Pancreas (tissue), 10 donors: ENCODE measurements at regions not wholly inside any gene's neighbourhood (a gene's known extent, or its start where the extent isn't known, plus 50 kb on each side); places are given as distances from the start of the nearest gene placed in this dataset.

Experiments used
- ATAC-seq, 4 donors: fragments of 200-7000 bp; cut with Tn5 transposase; one replicate each; pipeline versions ENCODE4 v1.8.0 to v1.9.1; 2020; ENCODE audit warnings: mild to moderate bottlenecking in 4 of 4, moderate library complexity in 4 of 4
- DNase-seq, 6 donors: peaks; one replicate each; pipeline ENCODE4 v3.0.0-alpha.2; 2020
- FAIRE-seq: peaks from 2 replicates; lab custom pipeline; 2012; peaks lifted over from hg19 to GRCh38; lab: Jason Lieb, UNC
- H3K27ac ChIP-seq, 4 donors: fragments of 200-600 bp; sonication (generic); 1 replicate in 3 of 4; 2 replicates in 1 of 4; pipeline versions ENCODE4 v1.5.0 to v1.8.0; 2020
- H3K27me3 ChIP-seq, 4 donors: fragments of 200-600 bp; one replicate each; pipeline ENCODE4 v1.8.0; 2021
- H3K36me3 ChIP-seq, 3 donors: fragments of 200-600 bp; sonication (generic) in 1 of 3; one replicate each; pipeline versions ENCODE4 v1.5.0 to v1.8.0; 2020 to 2021
- H3K4me1 ChIP-seq, 3 donors: fragments of 200-600 bp; one replicate each; pipeline ENCODE4 v1.8.0; 2021
- H3K4me3 ChIP-seq, 4 donors: fragments of 200-600 bp; sonication (generic) in 2 of 4; one replicate each; pipeline versions ENCODE4 v1.5.0 to v1.8.0; 2020 to 2021
- H3K9me3 ChIP-seq, 4 donors: fragments of 200-600 bp; one replicate each; pipeline ENCODE4 v1.8.0; 2021
- WGBS, 2 donors: extraction: QIAGEN DNeasy Blood & Tissue Kit; methylation state at CpG; one replicate each; pipeline ENCODE4 v1.1.7; 2013; 5-methylcytosine and 5-hydroxymethylcytosine counted together
- intact Hi-C, 3 donors: fragments of 100-400 bp; cut with DNase I; formaldehyde crosslinking; loops; one replicate each; pipeline versions ENCODE4 v1.11.1 to v1.14.2; 2022
- TF ChIP-seq, protein P1 (sequence below), 4 donors: fragments of 200-600 bp; sonication (generic) in 3 of 4; IDR thresholded peaks; one replicate each; pipeline versions ENCODE4 v1.5.0 to v1.8.0; 2021; ENCODE audit warnings: antibody characterized with exemption in 4 of 4
- donor health status: healthy with polysubstance abuse.
- donor health status: DM: no; HTN: no; CAD: no; lungs with moderate emphysema.
- donor health status: DM: no; HTN: no; CAD: no.
- donor health status: control.
- donor health status: control.
- donor health status: Bipolar disorder and iron deficiency.
- donor health status: DM: yes; HTN: yes; CAD: no.
- donor health status: DM: no; HTN: no; CAD: no.
- donor health status: DM: no; HTN: no; CAD: no.
- donor health status: DM: yes; HTN: yes; CAD: no.

DNA sequence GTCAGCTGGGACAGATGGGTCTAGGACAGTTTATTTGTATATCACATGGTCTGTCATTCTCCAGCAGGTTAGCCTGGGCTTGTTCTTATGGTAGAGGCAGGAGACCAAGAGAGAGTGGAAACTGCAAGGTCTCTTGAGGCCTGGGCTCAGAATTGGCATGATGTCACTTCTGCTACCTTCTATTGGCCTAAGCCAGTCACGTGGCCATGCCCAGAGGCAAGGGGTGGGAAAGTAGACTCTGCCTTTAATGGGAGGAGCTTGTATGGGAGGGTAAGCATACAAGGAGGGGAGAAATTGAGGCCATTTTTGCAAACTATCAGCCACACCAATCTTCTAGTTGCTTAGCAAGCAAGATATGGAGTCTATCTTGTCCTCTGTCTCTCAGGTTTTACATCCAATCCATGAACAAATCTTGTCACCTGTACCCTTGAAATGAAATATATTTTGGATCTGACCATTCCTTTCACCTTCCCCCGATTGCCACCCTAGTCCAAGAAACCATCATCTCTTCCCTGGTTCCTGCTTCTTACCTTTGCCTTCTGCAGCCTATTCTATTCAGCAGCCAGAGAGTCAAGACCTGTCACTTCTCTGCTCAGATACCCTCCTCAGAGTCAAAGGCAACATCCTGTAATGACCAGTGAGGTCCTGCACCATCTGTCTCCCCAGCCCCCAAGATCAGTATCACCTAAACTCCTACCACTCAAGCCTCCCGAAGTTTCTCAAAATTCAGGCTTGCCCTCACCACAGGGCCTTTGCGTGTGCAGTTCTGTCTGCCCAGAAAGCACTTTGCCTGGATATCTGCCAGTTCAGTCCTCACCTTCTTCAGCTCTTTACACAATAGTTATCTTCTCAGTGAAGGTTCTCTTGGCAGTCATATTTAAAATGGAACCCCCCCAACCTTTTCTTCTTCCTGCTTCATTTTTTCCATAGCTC is 240.0 kb downstream of the LOXHD1 start:
- H3K4me3 ChIP-seq = no peak overlapping the region
- 72 to 81% methylated on average over 4 of the region's 4 CpGs for WGBS, 2 donors
- TF ChIP-seq, protein P1, sequence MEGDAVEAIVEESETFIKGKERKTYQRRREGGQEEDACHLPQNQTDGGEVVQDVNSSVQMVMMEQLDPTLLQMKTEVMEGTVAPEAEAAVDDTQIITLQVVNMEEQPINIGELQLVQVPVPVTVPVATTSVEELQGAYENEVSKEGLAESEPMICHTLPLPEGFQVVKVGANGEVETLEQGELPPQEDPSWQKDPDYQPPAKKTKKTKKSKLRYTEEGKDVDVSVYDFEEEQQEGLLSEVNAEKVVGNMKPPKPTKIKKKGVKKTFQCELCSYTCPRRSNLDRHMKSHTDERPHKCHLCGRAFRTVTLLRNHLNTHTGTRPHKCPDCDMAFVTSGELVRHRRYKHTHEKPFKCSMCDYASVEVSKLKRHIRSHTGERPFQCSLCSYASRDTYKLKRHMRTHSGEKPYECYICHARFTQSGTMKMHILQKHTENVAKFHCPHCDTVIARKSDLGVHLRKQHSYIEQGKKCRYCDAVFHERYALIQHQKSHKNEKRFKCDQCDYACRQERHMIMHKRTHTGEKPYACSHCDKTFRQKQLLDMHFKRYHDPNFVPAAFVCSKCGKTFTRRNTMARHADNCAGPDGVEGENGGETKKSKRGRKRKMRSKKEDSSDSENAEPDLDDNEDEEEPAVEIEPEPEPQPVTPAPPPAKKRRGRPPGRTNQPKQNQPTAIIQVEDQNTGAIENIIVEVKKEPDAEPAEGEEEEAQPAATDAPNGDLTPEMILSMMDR (IDR thresholded peaks at IDR 0.05) = no peak
- DNase-seq = no peak
- H3K36me3 ChIP-seq = no peaks in the 10 kb centered on the region
- H3K27ac ChIP-seq = no peak overlapping the region
- intact Hi-C loops = no loop called here
- H3K27me3 ChIP-seq = no peaks in the 10 kb centered on the region
- H3K9me3 ChIP-seq = no peaks in the 10 kb centered on the region
- no peak for ATAC-seq
- no peak for FAIRE-seq
- no peaks in the 10 kb centered on the region for H3K4me1 ChIP-seq

DNA sequence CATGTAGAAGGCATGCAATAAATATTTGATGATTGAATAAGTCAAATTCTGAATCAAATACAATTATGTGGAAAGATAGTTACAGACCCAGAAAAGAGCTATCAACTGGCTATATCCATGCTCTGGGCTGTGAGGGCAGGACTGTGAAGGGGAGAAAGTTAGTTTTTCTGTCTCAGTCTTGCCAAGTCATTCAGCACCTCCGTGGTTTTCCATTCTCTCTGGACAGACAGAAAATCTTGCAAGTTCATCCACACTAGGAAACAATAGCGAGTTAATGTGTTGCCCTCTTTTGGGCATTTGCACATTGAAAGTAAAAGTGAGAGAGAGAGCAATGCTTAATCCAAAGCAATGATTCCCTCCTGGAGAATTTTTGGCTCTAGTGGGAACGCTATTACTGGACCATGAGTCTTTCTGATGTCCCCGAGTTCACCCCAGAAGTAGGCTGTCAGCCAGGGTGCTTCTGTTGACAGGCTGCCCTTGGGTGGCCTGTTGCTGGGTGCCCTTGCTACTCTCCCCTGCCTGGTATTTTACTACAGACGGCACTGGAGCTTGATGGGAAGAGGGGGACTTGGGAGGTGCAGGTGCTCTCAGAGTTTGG is 238.3 kb downstream of the LOXHD1 start:
- Histone ChIP-seq H3K27me3 (no peaks in the 10 kb centered on the region), H3K27ac (no peak overlapping the region), H3K4me3 (no peak overlapping the region), H3K36me3 (no peaks in the 10 kb centered on the region), H3K9me3 (no peaks in the 10 kb centered on the region), H3K4me1 (no peaks in the 10 kb centered on the region)
- no peak for ATAC-seq
- TF ChIP-seq, protein P1 (IDR thresholded peaks at IDR 0.05) = no peak
- intact Hi-C loops = no loop called here
- DNase-seq = no peak
- WGBS, 2 donors = 42 to 59% methylated on average over 5 of the region's 5 CpGs
- FAIRE-seq = no peak

DNA sequence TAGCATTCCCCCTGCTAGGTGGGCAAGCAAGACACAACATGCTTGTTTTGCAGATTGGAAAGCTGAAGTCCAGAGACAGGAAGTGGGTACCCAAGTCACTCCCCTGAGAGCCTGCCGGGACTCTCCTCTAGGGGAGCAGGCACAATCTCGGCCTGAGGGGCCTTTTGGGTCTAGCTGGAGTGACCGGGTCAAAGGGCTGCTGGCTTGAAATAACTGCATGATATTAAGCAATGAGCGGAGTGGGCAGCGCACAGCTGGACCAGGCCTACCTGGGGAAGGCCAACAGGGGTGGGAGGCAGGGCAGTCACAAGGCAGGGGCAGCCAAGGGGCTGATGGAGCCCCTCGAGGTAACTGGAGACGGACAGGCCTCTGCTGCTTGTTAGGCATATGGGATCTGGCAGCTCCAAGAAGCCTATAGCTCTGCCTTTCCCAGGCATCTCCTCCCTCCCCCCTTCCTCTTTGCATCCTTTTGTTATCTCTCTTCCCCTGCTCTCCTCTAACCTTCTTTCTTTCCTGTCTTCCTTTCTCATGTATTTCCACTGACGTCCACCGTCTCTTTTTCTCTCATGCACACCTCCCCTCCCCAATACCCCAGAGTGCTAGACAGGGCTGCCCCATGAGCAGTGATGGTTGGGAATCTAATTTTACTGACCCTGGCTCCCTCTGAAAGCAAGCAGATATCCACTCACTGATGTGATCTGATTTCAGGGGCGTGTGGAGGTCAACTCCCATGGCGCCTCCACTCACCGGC is 237.5 kb downstream of the LOXHD1 start:
- no peak overlapping the region for H3K27ac ChIP-seq
- no peaks in the 10 kb centered on the region for H3K4me1 ChIP-seq
- DNase-seq = no peak
- 66 to 72% methylated on average over 12 of the region's 12 CpGs for WGBS, 2 donors
- H3K4me3 ChIP-seq = no peak overlapping the region
- H3K27me3 ChIP-seq = no peaks in the 10 kb centered on the region
- TF ChIP-seq, protein P1 (IDR thresholded peaks at IDR 0.05) = no peak
- intact Hi-C loops = no loop called here
- H3K36me3 ChIP-seq = no peaks in the 10 kb centered on the region
- no peaks in the 10 kb centered on the region for H3K9me3 ChIP-seq
- FAIRE-seq = no peak
- no peak for ATAC-seq

DNA sequence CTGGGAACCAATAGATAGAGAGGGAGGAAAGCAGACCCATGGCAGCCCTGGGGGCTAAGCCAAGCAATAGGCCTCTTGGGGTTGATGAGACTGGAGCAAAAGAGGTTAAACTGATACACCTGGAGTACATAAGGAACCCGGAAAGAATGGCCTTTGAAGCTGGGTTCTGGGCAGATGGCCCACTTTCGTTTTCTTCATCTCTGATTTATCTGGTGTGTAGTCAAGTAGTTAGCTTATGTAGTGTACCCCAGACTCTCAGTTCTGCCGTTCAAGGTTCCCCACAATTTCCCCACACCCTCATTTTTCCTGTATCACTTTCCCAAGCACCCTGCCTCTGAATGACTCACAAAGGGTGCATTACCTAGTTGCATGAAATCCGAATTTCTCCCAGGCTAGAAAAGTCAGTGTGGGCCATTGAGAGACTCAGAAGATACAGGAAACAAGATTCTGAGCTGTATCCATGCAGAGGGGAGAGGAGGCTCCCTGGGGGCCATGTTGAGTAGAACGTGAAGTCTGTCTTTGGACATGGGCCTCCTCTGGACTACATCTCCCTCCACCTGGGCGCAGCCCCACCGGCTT is 235.0 kb downstream of the LOXHD1 start:
- no peak for DNase-seq
- H3K4me1 ChIP-seq = no peaks in the 10 kb centered on the region
- no peaks in the 10 kb centered on the region for H3K27me3 ChIP-seq
- no peaks in the 10 kb centered on the region for H3K36me3 ChIP-seq
- no peak overlapping the region for H3K4me3 ChIP-seq
- TF ChIP-seq, protein P1 (IDR thresholded peaks at IDR 0.05) = no peak
- no peak for FAIRE-seq
- intact Hi-C loops = no loop called here
- no peaks in the 10 kb centered on the region for H3K9me3 ChIP-seq
- H3K27ac ChIP-seq = no peak overlapping the region
- WGBS, 2 donors = 60 to 66% methylated on average over 7 of the region's 7 CpGs
- no peak for ATAC-seq
